IPS-NIHi11 (cell line): ENCODE measurements at regions not wholly inside any gene's neighbourhood (a gene's known extent, or its start where the extent isn't known, plus 50 kb on each side); places are given as distances from the start of the nearest gene placed in this dataset.

Experiments
- DNase-seq: peaks from one replicate; pipeline ENCODE4 v3.0.0; 2012; ENCODE audit warnings: mixed read lengths, low spot score

GRCh38 chr20:39106791-39107190 is 144.6 kb downstream of the DHX35 start:
- no peak for DNase-seq

GRCh38 chr20:39105551-39105950 is 143.4 kb downstream of the DHX35 start:
- DNase-seq, result no peak

- no peak for DNase-seq
These were observed 141.6 kb downstream of the DHX35 start for GRCh38 chr20:39103732-39104131.

DNA sequence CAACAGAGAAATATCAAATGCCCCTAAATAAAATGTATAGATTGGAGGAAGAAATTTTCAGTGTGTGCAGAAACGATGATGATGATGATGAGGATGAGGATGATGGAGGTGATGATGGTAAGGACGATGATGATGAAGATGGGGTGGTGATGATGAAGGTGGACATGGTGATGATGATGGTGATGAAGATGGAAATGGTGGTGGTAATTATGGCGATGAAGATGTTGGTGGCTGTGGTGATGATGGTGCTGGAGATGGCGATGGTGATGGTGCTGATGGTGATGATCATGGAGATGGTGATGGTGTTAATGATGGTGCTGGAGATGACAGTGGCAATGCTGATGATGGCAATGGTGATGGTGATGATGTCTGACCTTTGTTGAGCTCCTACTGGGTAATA is 141.2 kb downstream of the DHX35 start:
- no peak for DNase-seq

DNA sequence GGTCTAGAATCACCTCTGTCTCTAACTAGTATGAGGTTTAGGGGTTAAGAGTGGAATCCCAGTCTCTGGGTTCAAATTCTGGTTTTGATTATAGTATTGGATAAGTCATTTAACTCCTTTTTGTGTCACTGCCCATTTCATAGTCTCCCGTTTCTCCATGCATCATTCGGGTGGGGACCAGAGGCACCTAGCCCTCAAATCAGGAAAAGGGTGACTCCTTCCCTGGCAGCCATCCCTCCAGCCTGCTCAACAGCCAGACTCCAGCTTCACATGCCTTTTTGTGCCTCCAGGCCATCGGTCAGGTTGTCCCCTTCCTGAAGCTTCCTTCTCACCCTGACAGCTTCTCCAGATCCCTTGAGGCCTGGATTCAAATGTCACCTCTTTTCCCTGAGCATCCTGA is 139.8 kb downstream of the DHX35 start:
- no peak for DNase-seq

GRCh38 chr20:39100691-39101090 is 138.5 kb downstream of the DHX35 start:
- DNase-seq, result no peak

DNA sequence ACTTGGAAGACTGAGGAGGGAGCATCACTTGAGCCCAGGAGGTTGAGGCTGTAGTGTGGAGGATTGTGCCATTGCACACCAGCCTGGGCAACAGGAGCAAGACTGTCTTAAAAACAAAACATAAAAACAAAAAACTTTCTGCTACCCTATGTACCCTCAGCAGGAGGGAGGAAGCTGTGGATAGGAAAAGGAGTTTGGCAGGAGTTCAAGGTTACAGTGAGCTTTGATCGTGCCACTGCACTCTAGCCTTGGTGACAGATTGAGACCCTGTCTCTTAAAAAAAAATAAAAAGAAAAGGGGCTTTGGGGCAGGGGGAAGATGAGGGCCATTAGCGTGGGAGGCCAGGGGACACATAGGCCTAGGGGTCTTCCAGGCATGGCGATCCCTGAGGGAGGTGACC is 135.7 kb downstream of the DHX35 start:
- DNase-seq, result no peak

DNA sequence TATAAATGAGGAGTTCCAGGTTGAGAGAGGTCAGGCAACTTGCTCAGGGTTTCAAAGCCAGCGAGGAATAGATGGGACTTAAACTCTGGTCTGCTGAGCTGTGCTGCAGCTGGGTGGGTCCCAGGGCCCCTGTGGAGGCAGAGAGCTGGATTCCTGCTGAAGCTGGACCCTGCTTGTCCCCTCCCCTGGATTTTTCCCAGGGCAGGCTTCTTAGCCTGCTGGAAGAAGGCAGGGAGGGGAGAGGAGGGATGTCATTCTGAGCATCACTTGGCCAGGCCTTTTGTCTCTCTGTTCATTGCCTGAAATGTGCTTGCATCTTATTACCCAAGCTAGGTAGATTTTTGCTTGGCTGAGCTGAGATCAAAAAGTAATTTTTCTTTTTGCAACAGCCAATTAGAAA is 133.7 kb downstream of the DHX35 start:
- no peak for DNase-seq

- no peak for DNase-seq
These were observed 132.2 kb downstream of the DHX35 start for GRCh38 chr20:39094391-39094790.

DNA sequence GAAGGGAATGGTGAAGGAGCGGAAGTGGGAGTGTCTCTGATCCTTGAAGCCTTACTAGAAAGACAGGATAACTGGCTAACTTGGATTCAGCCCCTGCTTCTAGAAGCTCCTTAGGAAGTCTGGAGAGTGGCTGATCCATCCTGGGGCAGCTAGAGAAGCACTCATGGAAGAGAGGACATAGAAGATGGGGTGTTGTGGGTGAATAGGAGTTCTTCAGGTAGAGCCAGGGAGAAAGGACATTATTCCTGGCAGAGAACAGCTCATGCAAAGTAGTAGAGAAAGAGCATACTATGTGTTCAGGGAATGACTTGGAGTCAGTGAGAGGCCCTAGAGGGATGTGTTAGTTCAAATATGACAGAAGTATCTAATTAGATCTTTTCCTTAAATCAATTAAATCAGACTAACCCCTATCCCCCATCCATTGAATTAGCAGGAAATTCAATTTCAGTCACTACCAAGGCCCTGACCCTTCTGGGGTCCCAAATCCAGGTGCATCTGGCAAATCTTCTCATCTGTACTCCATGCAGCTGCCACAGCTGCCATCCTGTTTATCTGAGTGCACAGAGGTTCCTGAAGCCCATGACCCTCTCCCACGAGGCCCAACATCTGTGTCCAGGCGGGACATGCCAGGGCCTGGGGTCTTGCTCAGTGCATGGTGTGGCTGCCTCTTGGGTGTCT is 130.7 kb downstream of the DHX35 start:
- no peak for DNase-seq

GRCh38 chr20:39090906-39091305 is 128.8 kb downstream of the DHX35 start:
- DNase-seq, result no peak

DNA sequence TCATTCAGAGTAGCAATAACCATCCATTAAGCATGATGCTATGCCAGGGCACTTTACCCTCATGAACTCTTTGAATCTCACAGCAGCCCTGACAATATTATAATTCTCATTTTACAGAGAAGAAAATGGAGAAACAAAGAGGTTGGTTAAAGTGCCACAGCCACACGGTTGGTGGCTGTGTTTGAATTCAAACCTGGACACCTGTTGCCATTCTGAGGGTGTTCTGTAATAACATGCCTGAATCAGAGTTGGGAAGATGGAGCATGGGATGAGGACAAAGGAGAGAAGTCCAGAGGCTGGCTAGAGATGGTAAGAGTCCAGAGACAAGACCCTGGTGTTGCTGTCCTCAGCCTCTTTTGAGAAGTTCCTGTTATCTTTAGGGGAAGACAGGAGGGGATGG is 127.7 kb downstream of the DHX35 start:
- DNase-seq, result no peak
